Right renal pelvis (tissue), 4 donors: ENCODE measurements at regions not wholly inside any gene's neighbourhood (a gene's known extent, or its start where the extent isn't known, plus 50 kb on each side); places are given as distances from the start of the nearest gene placed in this dataset.

Experiments
- DNase-seq, 4 donors: peaks; one replicate each; pipeline ENCODE4 v3.0.0-alpha.2; 2013; ENCODE audit warnings: low read depth in 4 of 4, low spot score in 3 of 4, missing footprints in 1 of 4

DNA sequence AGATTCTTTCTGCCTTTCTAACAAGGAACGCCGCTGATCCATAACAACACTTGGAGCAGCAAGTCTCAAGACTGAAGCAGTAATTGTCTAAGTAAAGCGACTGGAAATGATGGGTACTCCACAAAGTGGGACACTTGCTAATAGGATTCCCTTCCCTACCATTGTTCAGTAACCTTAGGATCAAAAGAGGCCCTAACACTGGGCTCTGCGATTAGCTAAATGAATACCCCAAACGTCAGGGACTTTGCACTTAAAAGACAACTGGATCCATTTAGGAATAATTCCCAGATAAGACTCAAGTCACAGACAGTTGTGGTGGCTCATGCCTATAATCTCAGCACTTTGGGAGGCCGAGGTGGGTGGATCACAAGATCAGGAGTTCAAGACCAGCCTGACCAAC, 221.9 kb upstream of the FGGY start:
- DNase-seq = no peak

DNA sequence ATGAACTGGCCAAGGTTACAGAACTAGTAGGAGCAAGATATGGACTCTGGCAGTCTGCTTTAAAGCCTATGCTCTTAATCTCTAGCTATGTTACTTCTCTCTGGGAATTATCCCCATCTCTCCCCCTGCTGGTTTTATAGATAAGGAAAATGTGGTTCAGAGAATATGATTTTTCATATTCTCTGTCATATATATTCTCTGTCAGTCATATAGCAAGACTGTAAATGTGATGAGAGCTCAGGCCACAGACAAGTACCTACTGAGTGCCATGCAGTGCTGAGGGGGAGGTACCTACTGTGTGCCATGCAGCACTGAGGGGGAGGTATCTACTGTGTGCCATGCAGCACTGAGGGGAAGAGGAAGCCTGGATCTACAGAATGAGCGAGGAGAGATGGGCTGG, 220.3 kb upstream of the FGGY start:
- no peak for DNase-seq

DNA sequence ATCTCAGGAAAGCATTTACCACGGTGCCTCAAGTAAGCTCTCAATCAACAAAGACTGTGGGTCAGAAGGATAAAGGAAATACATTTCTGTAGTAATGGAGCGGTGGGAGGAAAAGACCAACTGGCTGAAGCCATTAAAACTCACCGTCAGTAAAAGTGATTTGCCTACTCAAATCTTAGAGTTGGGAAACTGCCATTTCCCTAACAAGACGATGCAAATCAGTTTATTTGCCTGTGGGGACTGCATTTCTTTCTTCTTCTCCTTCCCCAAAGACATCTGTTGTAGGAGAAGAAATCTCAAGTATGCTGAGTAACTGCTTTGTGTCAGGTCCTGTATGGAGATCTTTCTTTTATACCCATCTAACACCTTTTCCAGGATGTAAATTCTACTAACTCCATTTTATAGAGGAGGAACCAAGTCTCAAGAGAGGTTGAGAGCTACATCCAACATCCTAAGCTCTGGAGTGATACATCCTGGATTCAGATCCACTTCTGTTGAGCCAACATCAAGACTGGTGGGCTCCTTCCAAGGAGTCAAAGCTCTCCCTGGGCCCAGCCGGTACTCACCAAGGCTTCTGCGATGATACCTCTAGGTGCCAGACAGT, 219.3 kb upstream of the FGGY start:
- no peak for DNase-seq

DNA sequence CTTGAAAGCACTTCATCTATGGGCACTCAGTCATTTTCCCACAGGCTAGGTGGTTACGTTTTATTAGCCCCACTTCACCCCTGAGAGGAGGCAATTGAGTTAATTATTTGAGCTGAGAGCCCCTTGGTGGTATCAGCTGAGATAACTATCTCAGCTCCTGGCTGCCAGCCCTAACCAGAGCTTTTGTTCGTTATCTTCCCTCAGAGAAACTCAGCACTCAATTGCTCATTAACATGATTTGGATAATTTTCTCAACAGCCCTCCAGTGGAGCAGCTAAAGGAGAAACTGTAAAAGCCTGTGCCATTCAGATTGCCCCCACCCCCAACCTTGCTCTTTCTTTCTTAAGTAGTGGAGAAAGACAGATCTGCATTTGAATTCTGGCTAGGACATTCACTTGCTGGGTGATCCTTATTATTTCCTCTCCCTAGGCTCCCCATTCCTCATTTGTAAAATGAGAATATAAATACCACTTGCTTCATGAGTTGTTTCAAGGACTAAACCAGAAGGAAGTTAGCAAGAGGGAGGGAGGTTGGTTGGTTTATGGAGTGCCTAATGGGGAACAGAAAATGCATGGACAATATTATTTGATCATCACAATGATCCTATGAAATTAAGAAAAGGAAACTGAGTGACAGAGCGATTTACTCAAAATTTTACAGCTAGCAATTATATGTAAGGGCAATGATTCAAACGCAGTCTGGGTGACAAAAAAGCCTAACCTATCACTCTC, 218.7 kb upstream of the FGGY start:
- no peak for DNase-seq

DNA sequence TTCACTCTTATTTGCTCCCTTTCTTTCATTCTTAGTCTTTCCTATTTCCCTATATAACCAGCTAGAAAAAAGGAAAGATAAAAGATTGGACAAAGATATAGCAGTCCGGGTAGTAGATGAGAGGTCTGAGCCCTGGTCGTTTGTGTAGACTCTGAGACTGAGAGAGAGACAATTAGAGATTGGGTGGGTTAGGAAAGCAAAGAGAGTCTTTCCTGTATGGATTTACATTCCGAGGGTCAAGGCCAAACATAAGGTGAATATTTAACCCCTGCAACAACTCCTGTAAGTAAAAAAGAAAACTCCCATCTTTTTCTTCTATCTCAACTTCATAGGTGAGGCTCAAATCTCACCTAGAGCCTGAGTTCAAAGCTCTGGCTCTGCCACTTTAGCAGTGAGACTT, 218.0 kb upstream of the FGGY start:
- no peak for DNase-seq

DNA sequence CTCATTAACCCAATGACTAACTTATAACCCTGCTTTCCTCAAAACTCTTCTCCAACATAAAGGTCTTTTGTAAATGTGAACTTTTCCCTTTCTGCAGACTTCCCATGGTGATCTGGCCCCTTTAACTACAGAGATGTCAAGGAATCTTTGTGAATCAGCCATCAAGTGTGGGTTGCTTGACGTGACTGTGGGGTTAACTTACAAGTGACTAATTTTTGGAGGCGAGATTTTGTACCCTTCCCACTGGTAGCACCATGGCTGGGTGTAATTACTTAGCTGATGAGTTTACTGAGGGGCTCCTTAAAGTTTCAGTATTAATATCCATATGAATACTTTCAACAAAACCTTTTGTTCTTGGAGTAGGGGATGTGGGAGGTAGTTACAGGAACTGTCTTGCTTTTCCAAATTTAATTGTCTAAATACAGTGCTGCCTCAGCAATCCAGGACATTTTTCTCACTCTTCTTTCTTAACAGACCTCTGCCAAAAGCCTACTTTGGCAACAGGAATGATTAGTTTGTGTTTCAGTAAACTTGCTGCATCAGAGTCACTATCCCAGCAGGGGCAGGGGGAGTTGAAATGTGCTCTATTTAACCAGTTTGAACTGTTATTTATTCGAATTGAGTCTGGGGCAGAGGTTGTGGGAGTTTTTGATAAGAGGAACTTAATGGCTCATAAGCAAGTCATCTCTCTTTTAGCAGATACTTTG, 217.3 kb upstream of the FGGY start:
- DNase-seq = no peak

DNA sequence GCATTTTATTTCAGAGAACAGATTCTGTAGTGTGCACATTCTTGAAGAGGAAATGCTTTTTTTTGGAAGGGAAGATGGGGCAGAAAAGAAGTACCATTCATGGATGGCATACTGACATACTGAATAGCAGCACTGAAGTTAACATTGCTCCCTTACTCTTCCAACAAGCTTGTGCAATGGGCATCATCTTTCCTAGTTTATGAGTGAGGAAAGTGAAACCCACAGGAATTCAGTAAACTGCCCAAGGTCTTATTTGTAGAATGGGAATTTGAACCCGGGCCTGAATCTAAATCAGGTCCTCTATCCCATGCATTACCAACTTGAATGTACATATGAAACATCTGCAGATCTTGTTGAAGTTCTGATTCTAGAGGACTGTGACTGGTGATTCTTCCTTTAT, 215.7 kb upstream of the FGGY start:
- no peak for DNase-seq

DNA sequence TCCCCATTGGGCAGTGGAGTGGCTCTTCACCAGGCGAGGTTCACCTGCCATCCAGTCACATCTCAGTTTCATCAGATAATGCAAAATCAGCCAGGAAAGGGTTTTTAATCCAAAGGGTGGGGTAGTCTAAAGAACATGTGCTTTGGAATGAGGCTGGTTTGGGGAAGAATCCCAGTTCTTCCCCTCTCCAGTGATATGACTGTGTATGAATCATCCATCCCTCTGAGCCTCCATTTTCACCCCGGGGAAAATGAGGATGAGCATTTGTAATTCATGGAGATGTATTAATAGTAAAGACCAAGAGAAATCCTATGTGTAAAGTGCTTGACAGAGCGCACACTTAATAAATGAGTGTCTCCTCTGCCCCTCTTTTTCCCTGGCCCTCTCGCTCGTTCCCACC, 215.1 kb upstream of the FGGY start:
- no peak for DNase-seq

DNA sequence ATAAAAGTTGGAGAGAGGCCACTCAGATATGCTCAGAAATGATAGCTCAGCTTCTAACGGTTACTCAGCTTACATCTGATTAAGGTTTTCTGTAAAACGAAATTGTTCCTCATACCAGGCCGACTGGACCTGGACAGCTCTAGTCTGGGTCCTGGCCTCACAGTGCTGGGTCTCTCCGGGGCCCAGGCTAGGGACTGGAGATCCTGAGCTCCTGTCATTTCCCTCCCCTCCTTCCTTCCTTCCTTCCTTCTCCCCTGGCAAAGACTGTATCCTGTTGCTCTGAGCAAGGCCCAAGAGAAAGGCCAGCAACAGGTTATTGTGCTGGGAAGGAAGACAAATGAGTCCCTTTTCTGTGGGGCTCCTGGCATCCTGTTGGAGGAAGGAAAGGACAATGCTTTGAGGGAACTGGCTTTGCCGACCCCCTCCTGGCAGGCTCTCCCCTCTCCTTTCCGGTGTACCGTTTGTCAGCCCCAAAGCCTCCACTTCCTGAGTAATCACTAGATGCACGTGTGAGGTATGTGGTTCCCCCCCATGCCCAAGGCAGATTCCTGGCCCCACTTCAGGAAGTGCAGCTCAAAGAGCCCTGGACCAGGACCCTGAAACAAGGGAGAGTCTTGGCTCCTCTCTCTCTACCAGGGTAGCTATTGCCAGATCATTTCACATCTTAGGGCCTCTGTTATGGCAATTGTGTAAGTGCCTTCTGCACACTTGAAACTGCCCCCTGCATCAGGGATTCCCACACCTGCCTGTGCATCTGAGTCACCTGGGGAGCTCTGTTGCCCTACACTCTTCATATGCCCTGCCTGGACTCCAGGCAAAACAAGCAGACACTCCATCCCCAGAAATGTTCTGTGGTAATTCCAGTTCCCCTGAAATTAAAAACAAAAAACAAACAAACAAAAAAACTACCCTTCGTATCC, 212.7 kb upstream of the FGGY start:
- DNase-seq = no peak

DNA sequence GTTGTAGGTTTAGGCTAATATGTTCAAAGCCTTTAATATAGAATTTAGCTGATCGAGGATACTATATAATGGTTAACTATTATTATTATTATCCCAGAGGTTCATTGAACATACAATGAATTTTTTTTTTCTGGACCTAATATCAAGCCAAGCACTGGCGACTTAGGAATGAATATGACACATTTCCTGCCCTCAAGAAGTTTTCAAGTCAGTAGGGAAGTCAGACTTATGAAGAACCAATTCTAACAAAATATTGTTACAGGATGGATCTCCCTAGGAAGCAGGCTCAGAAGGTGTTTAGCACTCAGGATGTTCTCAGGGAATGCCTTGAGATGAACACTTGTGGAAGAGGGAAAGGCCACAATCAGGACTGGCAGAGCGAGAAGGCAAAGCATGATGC, 211.8 kb upstream of the FGGY start:
- DNase-seq = no peak

DNA sequence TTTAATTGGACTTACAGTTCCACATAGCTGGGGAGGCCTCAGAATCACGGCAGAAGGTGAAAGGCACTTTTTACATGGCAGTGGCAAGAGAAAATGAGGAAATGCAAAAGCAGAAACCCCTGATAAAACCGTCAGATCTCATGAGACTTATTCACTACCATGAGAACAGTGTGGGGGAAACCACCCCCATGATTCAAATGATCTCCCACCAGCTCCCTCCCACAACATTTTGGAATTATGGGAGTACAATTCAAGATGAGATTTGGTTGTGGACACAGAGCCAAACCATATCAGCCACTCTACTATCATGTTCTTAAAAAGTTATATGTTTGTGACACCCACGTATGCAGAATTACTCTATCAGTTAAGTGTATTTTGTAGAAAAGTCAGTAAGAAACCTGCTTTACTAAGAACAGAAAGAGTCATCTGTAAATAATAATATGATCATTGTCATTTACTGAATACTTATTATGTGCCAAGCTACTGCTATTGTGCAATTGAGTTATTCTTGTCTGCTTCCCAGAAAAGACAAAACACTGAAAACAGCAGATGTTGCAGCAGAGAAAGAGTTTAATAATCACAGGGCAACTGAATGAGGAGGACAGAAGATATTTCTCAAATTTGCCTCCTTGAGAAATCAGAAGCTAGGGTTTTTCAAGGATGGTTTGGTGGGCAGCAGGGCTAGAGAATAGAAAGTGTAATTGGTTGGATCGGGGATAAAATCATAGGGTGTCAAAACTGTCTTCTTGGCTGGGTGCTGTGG, 207.7 kb upstream of the FGGY start:
- no peak for DNase-seq

DNA sequence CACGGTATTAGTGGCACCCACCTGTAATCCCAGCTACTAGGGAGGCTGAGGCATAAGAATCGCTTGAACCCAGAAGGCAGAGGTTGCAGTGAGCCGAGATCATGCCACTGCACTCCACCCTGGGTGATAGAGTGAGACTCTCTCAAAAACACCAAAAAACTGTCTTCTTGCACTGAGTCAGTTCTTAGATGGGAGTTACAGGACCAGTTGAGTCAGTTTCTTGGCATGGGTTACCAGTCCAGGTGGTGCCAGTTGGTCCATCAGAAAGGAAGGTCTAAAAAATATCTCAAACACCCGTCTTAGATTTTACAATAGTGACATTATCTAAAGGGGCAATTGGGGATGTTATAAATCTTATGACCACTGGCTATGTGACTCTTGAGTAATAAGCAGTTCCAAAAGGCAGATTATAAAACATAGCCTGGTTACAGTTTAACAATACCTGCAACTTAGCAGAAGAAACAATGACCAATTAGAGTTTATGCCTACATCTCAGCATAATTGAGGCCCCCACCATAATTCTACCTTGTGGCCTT, 206.9 kb upstream of the FGGY start:
- no peak for DNase-seq

DNA sequence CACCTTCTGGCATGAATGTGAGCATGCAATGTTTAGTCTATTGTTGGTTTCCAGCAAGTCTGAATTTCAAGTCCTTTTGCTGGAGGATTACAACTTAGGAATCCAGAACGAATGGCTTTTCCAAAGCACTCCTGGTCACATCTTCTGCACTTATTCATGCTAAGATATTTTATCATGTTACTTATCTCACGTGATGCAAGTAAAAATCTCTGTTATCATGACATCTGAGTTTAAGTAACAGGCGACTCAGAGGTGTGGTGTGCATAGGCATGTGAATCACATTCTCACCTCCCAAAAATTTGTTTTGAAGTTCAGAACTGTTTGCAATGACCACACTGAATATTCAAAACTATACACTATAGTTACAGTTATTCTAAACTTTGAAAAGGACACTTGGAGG, 204.8 kb upstream of the FGGY start:
- no peak for DNase-seq

DNA sequence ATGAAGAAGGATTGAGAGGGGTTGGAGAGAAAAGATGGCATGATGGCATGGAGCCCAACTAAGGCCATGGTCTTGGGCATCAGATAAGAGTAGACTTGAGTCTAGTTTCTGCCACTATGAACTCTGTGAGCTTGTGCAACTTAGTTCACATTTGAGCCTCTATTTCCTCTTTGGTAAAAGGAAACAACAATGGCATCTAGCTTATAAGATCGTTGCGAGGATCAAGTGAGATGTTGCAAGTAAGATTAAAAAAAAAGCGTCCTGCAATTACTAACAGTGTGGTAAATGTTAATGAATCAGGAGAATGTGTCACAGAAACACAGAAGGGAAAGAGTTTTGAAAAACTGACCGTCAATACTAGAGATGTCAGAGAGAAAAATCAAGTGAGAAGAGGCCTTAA, 202.9 kb upstream of the FGGY start:
- no peak for DNase-seq

DNA sequence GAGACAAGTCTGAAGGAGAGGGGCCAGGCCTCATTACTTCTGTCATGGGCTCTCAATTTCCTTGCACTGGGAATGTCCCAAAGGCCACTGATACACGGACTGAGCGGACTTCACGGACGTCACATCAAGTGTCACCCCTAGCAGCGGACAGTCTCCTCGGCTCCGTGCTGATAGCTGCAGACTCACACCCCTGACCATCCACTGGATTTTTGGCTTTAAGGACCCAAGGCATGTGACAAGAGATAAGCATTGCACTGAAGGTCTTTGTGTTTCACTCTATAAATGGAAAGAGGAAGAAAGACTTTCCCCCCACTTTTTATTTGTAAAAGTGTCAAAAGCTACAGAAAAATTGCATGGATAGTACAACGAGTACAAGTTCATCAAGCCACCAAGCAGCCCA, 200.4 kb upstream of the FGGY start:
- no peak for DNase-seq

DNA sequence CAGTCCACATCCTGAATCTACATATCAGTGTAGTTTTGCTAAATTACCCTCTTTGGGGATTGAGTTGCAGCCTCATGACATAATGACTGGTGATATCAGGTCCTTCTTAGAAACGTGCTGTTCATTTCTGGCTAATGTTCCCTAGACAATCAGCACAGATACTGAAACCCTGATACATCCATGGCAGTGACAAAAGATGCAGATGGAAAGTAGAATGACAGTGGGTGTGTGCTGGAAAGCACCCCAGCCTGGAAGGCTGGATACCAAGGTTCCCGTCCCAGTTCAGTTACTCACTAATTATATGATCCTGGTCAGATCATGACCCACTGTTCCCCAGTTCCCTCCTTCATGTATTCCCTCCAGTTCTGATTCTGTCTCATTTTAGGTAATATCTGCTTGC, 198.2 kb upstream of the FGGY start:
- no peak for DNase-seq

DNA sequence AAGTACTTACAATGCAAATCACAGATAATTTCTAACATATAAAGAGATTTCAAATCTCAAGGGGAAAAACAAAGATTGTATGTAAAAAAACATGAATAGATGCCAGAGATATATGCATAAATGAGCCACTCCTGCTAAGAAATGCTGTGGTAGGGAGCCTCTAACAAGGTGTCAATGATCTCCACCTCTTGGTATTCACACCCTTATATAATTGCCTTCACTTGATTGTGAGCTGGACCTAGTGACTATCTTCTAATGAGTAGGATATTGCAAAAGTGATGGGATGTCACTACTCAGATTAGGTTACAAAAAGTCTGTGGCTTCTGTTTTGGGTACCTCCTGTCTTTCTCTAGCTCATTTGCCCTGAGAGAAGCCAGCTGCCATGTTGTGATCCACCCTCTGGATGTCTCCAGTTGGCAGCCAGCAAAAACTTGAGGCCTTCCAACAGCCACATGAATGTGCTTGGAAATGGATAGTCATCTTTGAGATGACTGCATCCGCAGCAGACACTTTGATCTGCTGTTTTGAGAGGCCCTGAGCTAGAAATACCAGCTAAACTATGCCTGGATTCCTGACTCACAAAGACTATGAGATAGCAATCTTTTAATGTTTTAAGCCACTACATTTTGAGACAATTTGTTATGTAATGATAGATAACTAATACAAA, 196.1 kb upstream of the FGGY start:
- DNase-seq = no peak

DNA sequence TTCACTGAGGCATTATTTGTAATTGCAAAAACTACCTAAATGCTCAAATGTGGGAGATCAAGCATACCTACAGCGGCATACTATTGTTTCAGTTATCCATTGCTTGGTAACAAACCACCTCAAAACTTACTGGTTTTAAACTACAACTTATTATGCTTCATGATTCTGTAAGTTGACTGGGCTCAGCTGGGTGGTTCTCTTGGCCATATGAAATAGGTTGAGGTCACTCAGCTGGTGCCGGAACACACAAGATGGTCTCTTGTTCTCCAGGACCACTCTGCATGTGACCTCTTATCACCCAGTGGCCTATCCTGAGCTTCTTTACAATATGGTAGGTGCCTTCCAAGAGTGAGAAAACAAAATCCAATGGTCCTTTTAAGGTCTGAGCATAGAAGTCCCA, 195.4 kb upstream of the FGGY start:
- no peak for DNase-seq

DNA sequence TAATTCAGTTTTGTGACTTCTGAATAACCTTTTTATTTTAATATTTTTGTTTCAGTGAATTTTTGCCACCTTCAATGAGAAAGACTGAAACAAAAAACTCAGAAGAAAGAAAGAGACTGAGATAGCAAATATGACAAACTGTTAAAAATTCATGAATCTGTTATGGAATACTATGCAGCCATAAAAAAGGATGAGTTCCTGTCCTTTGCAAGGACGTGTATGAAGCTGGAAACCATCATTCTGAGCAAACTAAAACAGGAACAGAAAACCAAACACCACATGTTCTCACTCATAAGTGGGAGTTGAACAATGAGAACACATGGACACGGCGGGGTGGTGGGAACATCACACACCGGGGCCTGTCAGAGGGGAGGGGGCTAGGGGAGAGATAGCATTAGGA, 193.4 kb upstream of the FGGY start:
- no peak for DNase-seq
